ENCODE measurements at regions not wholly inside any gene's neighbourhood (a gene's known extent, or its start where the extent isn't known, plus 50 kb on each side); places are given as distances from the start of the nearest gene placed in this dataset.
A peak's percentile ranks its signal among the peaks of the same experiment; 100 is the strongest.

DNA sequence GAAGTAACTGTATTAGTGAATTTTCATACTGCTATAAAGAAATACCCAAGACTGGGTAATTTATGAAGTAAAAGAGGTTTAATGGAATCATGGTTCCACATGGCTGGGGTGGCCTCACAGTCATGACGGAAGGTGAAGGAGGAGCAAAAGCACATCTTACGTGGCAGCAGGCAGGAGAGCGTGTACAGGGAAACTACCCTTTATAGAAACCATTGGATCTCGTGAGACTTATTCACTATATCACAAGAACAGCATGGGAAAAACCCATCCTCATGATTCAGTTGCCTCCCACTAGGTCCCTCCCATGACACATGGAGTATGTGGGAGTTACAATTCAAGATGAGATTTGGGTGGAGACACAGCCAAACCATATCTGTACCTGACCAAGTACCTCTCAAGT, 812.3 kb upstream of the ALCAM start:
- FAIRE-seq (no peak), DNase-seq (ENCODE audit: low spot score in 2 of 2) (no peak)

DNA sequence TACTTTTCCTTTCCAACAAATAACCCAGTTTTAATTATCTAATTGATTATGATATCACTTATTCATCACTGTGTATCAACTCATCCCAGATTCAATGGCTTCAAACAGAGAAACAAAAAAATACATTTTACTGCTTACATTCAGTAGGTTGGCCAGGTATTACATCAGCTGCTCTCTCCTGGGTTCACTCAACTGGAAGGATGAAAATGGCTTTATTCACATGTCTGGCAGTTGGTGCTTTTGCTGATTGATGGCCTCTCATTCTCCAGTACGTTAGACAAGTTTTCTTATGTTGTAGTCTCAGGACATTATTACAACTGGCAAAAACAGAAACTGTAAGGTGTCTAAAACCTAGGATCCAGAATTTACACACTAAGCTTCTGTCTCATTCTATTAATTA, 811.0 kb upstream of the ALCAM start:
- DNase-seq (ENCODE audit: low spot score in 2 of 2): no peak

DNA sequence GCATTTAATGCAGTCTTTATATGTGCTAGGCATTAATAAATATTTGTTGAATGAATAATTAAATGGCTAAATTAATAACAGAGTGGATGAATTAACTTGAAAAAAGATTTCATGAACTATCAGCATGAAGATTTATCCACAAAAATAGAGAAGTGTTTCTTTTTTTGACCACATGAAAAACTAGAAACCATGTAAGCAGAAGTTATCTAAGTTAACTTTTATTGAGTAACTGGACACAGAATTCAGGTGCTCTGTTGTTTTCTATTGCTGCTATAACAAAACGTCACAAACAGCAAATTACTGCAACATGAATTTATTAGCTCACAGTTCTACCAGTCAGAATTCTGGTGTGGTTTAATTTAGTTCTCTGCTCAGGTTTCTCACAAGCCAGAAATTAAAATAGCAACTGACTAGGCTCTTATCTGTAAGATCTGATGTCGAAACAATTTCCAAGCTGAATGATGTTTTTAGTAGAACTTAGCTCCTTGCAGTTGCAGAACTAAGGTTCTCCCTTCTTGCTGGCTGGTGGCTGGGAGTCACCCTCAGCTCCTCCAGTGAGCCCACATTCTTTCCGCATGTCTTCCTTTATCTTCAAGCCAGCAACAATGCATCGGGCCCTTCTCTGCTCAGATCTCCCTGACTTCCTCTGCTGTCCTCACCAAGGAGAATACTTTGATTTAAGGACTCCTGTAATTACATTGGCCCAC, 810.2 kb upstream of the ALCAM start:
- DNase-seq (ENCODE audit: low spot score in 2 of 2) (no peak), FAIRE-seq (no peak)

More for the DNA sequence above, 811.0 kb upstream of the ALCAM start:
- FAIRE-seq: no peak

DNA sequence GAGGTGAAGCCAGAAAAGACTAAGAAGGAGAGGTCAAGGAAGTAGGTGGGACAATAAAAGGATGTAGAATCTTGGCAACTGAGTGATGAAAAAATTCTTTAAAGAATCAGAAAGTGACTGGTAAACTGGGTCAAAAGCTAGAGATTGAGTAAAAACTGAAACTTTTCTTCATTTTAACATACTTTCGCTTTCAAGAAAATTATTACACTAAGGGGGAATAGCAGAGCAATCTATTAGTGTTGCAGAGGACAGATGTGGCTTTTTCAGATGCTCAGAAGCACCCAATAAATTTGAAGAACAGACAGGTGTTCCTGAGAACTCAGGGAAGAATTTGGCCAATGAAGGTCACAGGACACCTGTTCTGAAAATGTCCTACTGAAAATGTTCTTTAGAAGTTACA, 805.4 kb upstream of the ALCAM start:
- FAIRE-seq (no peak), DNase-seq (ENCODE audit: low spot score in 2 of 2) (no peak)

DNA sequence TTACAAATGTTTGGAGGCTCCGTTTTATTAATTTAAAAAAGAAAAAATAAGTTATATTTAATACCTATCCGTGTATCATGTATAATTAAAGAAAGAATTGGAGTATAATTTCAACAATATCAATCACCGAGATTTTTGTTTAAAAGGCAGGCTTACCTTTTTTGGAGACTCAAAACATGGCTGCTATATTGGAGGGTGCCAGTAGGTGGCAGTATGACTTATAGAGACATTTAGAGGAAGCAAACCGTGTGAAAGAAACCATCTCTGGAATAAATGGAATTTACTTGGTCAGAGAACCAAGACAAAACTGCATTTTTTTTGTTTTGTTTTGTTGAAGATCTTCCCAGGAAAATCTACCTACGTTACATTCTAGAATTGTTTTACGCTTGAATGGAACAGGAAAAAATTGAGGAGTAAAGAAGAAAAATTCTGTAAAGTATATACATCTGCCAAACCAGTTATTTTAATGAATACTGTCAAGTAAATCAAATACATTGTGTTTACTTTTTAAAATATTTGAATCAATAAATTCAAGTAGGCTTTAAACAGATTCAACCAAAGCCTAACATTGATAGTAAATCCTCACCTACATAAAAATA, 802.6 kb upstream of the ALCAM start:
- FAIRE-seq: peak; percentile 54

DNA sequence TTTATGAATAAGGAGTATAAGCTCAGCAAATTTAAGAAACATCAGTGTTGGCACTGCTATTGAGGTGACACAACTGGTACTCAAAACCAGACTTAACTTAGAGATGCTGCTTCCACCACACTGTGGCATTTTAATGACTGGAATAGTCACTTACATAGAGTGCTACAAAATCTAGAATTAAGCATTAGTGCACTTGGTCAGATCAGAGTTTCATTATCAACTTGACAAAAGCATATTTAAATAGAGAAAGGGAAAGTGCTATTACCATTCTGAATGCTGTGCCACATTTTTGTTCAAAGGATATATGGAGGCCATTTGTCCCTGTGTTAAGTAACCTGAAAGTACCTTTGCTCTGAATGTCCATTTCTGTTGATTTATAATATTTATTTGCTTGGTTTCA, 800.7 kb upstream of the ALCAM start:
- FAIRE-seq: no peak
- DNase-seq (ENCODE audit: low spot score in 2 of 2): no peak

More for the DNA sequence above, 802.6 kb upstream of the ALCAM start:
- no peak for DNase-seq (ENCODE audit: low spot score in 2 of 2)

DNA sequence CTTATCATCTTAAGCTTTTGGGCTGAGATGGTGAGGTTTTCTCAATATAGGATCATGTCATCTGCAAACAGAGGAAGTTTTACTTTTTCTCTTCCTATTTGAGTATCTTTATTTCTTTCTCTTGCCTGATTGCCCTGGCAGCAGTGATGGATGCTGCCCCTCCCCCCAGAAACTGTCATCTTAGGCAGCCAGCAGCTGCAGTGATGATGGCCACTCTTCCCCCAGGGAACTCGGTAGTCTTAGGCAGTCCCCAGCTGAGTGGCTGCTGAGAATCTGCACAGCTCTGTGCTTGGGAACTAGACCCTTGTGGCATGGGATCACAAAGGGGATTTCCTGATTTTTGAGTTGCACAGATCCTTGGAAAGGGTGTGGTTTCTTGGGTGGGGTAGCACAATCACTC, 791.1 kb upstream of the ALCAM start:
- FAIRE-seq (no peak), DNase-seq (ENCODE audit: low spot score in 2 of 2) (no peak)

DNA sequence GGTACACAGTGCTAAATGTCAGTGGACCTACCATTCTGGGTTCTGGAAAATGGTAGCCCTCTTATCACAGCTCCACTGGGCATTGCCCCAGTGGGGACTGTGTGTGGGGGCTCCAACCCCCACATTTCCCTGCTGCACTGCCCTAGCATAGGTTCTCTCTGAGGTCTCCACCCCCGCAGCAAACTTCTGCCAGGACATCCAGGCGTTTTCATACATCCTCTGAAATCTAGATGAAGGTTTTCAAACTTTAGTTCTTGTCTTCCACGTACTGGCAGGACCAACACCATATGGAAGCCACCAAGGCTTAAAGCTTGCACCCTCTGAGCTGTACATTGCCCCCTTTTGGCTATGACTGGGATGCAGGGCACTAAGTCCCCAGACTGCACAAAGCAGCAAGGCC, 788.2 kb upstream of the ALCAM start:
- no peak for DNase-seq (ENCODE audit: low spot score in 2 of 2)
- FAIRE-seq: no peak

DNA sequence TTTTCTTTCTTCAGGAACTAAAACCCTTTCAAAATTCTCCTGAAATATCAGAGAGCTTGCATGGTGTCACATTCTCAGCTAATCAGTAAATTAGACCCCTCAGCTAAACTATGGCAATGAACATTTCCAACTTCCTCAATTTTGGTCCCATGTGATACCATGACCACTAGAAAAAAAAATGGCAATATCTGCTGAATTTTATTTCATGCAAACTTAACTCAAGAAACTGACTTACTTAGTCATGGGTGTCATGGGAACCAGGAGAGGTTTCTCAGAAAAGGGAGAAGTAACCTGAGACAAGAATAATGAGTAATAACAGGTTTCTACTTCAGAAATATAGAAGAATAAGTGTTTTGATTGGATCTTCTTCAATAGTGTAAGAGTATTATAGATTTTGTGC, 784.6 kb upstream of the ALCAM start:
- no peak for DNase-seq (ENCODE audit: low spot score in 2 of 2)
- no peak for FAIRE-seq

DNA sequence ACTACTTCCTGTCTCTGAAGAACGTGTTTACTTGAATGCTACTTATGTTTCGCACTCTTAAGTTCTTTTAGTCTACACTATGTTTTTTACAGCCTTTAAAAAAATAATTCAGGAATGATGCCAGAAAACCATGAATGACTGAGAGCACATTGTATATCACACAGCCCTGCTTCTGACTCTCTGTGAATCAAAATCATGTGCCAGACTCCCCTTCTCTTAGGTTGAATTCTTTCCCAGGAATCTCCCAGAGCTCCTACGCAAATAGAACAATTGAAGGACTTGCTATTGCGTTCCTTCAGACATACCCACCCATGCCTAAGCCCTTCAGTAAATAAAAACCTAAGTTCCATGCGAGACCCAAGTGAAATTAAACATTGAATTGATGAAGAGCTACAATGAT, 782.0 kb upstream of the ALCAM start:
- DNase-seq (ENCODE audit: low spot score in 2 of 2): no peak
- FAIRE-seq: no peak

DNA sequence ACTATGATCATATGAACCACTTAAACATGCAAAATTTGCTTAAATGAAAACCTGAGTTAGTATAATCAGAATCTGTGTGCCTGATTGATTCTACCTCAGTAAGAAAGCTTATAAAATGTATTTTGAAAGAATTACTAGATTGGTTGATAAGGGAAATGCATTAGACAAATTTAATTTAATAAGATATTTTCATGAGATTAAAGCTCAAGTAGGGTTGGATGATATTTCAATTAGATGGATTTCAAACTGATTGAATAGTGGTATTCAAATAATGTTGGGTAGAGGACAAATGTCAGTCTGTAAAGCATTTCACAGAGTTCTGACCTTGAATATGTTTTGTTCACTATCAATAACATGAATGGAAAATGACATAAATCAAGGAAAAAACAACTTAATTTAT, 780.4 kb upstream of the ALCAM start:
- FAIRE-seq (no peak), DNase-seq (ENCODE audit: low spot score in 2 of 2) (no peak)

DNA sequence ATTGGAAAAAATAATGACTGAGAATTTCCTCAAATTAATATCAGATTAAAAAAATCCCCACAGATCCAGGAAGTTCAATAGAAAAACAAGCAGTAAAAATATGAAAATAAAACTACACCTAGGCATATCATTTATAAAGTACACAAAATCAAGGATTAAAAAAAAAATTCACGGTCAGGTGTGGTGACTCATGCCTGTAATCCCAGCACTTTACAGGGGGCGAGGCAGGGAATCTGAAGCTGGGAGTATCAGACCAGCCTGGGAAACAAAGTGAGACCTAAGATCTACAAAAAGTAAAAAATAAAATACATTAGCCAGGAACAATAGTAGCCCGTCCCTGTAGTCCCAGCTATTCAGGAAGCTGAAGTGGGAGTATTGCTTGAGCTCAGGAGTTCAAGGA, 778.3 kb upstream of the ALCAM start:
- DNase-seq (ENCODE audit: low spot score in 2 of 2) (no peak), FAIRE-seq (no peak)

DNA sequence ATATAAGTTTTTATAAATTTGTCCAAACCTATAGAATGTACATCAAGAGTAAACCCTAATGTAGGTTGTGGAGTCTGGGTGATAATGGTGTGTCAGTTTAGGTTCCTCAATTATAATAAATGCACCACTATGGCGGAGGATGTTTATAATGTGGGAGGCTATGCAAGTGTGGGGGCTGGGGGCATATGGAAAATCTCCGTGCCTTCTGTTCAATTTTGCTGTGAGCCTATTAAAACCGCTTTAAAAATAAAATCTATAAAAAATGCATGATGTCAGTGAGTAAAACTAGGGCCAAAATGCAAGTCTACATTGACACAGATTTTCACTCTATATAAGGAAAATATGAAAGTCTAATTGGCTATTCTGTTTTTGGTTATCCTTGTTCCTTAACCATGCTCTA, 774.9 kb upstream of the ALCAM start:
- no peak for FAIRE-seq
- no peak for DNase-seq (ENCODE audit: low spot score in 2 of 2)

DNA sequence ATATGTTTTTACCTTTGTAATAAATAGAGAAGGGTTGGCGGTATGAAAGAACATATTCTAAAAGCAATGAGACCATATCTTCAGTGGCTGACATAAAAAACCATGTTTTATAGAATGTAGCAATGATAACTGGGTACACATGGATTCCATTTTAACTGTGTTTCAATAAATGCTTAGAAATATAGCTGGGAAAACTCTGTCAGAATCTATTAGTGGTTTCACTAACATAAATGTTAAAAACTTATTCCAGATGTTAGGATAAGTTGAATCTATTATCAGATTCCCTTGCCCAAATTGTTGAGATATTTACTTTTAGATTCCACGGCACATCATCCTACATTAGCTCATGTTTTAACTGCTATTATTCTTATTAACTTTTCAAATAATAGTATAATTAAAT, 772.2 kb upstream of the ALCAM start:
- no peak for FAIRE-seq
- no peak for DNase-seq (ENCODE audit: low spot score in 2 of 2)

DNA sequence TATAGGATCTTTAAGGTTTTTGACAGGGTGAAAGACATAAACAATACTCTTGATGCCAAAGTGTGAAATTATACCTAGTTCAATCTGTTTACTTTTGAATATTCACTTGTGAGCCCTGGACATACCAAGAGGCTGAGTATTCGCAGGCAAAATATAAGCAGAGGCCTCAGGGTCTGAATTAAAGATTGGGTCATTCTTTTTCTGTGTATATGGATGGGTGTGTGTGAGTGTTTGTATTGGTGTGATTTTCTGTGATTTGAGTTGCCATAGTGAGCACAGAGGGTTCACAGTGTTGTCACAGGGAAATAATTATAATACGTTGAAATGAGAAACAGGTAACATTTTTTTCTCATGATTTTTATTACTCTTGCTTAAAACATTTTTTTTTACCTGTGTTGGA, 770.7 kb upstream of the ALCAM start:
- DNase-seq (ENCODE audit: low spot score in 2 of 2) (no peak), FAIRE-seq (no peak)

DNA sequence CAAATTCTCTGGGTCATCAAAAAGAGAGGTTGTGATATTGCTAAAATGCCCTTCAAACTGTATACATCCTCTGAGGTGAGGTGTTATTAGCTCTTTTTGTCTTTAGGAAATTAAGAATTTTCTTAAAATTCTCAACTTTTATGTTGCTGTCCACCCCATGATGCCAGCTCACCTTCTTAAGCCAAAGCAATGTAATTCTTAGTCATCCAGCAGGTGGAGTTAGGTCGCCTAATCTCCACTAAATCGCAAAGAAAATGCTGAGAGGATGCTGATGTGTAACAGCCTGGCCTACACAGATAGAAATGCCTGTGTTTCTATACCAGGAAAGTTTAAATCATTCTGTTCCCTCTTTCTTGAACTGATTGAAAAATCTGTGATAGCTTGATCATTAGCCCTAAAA, 770.2 kb upstream of the ALCAM start:
- DNase-seq (ENCODE audit: low spot score in 2 of 2) (no peak), FAIRE-seq (no peak)

DNA sequence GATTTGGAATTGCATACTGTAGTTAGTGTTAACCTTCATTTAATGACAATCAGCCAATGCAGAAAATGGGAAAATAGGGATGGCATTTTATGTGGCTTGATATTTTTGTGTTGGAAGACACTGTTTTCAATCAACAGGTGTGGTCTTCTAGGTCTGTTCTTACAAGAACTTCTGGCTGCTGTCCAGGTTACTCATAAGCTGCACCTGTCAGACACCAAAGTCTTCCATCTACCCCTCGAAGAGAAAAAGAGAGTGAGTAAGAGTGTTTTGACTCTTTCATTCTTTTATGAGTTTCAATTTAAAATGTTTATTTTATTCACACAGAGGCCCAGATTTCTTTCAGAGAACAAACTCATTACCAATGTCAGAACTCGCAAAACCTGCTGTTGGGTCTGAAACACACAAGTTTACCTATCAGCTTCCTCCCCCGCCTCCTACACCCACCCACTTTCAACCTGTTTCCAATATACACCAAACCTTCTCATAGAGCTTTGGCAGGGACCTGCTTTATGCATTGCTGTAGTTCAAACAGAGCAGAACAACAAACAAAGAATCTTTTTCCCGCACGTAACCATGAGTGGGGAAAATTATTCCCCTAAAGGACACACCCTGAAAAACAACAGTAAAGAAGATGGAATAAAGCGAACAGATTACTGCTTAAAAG, 767.7 kb upstream of the ALCAM start:
- FAIRE-seq (no peak), DNase-seq (ENCODE audit: low spot score in 2 of 2) (no peak)

DNA sequence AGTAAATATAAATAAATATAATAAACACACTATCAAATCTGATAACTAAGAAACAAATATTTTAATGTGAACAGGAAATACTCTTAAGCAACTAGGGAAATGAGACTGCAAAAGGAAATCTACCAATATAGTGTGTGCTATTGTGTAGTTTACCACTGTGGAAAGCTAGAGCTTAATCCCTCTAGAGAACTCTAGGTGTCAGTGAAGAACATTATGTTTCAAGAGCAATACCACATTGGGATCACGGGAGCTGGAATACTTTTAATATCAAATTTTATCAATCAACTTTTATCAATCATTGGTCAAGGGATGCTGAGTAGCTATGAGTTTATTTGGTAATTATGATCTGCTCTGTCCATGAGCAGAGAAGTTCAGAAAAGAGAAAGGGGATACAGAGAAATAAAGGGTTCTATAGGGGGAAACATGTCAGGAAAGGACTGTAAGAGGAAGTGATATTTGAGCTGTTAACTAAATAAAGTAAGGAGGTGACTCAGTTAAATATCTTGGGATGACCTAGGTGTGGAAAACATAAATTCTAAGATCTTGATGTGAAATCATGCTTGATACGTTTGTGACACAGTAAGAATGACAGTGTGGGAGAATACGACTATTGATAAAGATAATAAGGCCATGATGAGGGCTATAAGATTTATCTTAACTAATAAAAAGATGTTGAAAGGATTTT, 762.2 kb upstream of the ALCAM start:
- no peak for DNase-seq (ENCODE audit: low spot score in 2 of 2)
- FAIRE-seq: no peak

DNA sequence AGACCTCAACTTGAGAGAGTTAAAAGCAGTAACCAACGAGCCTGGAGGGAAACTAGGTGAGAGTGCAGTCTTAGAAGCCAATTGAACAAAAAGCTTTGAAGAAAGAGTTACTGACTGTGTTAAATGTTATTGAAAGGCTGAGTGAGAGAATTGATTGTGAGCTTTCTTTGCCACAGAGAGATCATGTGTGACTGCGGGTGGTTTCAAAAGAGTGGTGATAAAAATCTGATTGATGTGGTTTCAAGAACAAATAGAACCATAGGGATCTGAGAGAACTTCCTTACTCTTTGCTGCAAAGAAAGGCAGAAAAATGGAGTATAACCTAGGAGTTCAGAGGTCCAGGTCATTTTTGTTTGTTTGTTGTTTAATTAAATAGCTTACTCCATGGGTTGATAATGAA, 759.9 kb upstream of the ALCAM start:
- FAIRE-seq (no peak), DNase-seq (ENCODE audit: low spot score in 2 of 2) (no peak)

DNA sequence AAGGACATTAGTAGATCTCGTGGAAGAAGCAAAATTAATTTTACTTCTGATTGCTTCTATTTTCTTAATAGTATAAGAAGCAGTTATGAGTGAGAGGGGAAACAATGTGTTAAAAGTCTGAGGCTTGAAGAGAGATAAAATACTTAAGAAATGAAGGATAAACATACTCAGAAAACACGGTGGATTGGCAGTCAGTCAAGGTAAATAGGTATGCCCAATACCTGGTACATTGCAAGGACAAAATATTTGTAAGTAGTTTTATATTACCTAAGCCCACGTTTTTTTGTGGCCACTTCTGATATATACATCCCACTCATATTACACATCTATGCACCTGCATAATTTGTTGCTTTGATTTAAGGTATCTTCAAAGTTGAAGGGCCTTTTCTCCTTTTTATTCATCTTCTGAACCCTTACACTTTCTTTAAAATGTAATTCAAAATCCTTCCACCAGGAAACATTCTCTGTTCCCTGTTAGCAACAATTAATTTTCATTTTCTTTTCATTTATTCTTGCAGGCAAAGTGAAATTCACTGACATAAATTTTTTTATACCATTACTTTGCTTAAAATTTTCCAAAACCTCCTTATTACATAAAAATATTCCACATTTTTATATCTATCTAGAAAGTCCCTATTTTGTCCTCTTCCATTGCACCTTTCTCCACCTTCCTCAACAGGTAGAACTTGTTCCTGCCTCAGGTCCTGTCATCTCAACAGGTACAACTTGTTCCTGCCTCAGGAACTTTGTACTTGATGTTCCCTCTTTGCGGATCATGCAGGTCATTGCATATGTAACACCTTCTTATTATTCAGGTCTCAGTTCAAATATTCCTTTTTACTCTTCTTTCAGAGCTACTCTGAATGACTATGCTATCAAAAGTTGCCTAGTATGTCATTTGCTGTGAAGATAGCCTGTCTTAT, 755.7 kb upstream of the ALCAM start:
- FAIRE-seq: no peak
- DNase-seq (ENCODE audit: low spot score in 2 of 2): no peak

DNA sequence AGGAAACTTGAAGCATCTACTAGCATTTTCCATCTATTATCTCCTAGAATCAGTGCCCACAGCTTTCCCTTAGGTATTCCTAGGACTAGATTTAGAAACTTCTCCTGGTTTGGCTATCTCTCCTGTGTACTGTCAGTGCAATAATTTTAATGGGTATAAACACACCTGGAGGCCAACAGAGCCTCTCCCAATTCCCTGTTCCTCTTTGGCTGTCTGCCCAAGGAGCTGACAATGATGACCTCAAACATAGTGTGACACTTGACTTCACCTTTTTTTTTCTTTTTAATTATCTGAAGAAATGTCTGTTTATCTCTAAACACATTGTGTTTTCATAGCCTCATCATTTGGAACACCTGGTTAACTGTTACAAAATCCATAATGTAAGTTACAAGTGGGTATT, 754.5 kb upstream of the ALCAM start:
- DNase-seq (ENCODE audit: low spot score in 2 of 2): no peak
- FAIRE-seq: no peak
